Retinal pigment epithelial cell (primary cell): ENCODE measurements at regions not wholly inside any gene's neighbourhood (a gene's known extent, or its start where the extent isn't known, plus 50 kb on each side); places are given as distances from the start of the nearest gene placed in this dataset.

Source experiments
- DNase-seq: peaks from one replicate; pipeline ENCODE4 v3.0.0-alpha.2; 2010; ENCODE audit warnings: low read depth
- H3K4me3 ChIP-seq: 2 replicates; pipeline ENCODE4 v1.5.1; 2011; ENCODE audit warnings: mild to moderate bottlenecking, low read length, control low read depth, moderate library complexity
- TF ChIP-seq, protein P1 (sequence below): conservative IDR thresholded peaks from 2 replicates; pipeline ENCODE4 v1.5.1; 2011; ENCODE audit warnings: low read depth, low read length, control low read depth, inconsistent platforms

- no peak overlapping the region for H3K4me3 ChIP-seq
- TF ChIP-seq, protein P1, sequence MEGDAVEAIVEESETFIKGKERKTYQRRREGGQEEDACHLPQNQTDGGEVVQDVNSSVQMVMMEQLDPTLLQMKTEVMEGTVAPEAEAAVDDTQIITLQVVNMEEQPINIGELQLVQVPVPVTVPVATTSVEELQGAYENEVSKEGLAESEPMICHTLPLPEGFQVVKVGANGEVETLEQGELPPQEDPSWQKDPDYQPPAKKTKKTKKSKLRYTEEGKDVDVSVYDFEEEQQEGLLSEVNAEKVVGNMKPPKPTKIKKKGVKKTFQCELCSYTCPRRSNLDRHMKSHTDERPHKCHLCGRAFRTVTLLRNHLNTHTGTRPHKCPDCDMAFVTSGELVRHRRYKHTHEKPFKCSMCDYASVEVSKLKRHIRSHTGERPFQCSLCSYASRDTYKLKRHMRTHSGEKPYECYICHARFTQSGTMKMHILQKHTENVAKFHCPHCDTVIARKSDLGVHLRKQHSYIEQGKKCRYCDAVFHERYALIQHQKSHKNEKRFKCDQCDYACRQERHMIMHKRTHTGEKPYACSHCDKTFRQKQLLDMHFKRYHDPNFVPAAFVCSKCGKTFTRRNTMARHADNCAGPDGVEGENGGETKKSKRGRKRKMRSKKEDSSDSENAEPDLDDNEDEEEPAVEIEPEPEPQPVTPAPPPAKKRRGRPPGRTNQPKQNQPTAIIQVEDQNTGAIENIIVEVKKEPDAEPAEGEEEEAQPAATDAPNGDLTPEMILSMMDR: no peak
- no peak for DNase-seq
These were observed 426.6 kb downstream of the NDFIP2 start for GRCh38 chr13:79907527-79907926.

- DNase-seq: no peak
- no peak overlapping the region for H3K4me3 ChIP-seq
- TF ChIP-seq, protein P1: no peak
These were observed 425.4 kb downstream of the NDFIP2 start for GRCh38 chr13:79906345-79906744.

- no peak for DNase-seq
- TF ChIP-seq, protein P1: no peak
- H3K4me3 ChIP-seq: no peak overlapping the region
These were observed 424.1 kb downstream of the NDFIP2 start for GRCh38 chr13:79905018-79905417.

DNA sequence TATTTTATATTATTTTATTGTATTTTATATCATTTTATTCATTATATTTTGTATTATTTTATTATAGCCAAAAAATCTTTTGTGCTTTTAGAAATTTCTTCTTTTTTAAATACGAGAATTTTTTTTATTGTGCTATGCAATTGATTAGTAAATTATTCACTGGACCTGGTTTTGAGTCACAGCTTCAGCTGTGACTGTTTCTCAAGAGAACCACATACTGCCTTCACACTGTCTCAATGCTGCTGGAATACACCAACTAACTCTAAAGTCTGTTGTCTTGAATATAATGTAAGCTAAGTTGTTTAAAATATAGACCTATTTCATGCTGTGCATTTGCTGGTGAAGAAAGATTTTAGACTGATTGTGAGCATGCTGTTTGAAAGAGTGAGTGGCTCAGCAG is 423.6 kb downstream of the NDFIP2 start:
- TF ChIP-seq, protein P1: no peak
- H3K4me3 ChIP-seq: no peak overlapping the region
- DNase-seq: no peak

GRCh38 chr13:79901336-79901735 is 420.4 kb downstream of the NDFIP2 start:
- DNase-seq: no peak
- TF ChIP-seq, protein P1: peak; percentile 29
- no peak overlapping the region for H3K4me3 ChIP-seq

DNA sequence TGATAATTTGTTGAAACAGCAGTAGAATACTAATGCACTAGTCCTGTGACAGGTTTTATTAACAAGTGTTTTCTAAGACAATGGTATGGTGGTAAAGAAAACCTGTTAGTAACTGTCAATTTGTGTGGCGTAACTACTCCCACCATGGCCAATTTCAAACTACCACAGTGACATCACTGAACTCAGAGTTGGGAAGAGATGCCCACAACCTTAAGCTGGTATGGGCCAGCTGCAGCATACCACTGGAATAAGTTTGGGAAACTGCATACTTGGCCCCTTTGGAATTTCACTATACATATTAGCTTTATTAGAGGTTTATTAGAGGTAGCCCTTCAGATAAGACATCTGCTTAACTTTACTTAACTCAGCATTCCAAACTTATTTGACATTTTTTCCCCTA is 419.4 kb downstream of the NDFIP2 start:
- no peak for DNase-seq
- no peak overlapping the region for H3K4me3 ChIP-seq
- TF ChIP-seq, protein P1: no peak

GRCh38 chr13:79898996-79899395 is 418.0 kb downstream of the NDFIP2 start:
- TF ChIP-seq, protein P1: no peak
- DNase-seq: no peak
- H3K4me3 ChIP-seq: no peak overlapping the region
